Coronary artery (tissue), 2 donors: ENCODE measurements at regions not wholly inside any gene's neighbourhood (a gene's known extent, or its start where the extent isn't known, plus 50 kb on each side); places are given as distances from the start of the nearest gene placed in this dataset.

Source experiments
- DNase-seq: peaks from one replicate; pipeline ENCODE4 v3.0.0-alpha.2; 2017; ENCODE audit warnings: low spot score
- H3K27ac ChIP-seq, 2 donors: fragments of 200-600 bp; sonication (generic); one replicate each; pipeline ENCODE4 v1.5.1; 2016 to 2019
- H3K4me3 ChIP-seq: fragments of 200-600 bp; sonication (generic); 2 replicates; pipeline ENCODE4 v1.5.1; 2016; ENCODE audit warnings: mild to moderate bottlenecking, moderate library complexity
- TF ChIP-seq, protein P1 (sequence below): fragments of 200-600 bp; sonication (generic); IDR thresholded peaks from one replicate; pipeline ENCODE4 v1.5.1; 2019; ENCODE audit warnings: antibody characterized with exemption

DNA sequence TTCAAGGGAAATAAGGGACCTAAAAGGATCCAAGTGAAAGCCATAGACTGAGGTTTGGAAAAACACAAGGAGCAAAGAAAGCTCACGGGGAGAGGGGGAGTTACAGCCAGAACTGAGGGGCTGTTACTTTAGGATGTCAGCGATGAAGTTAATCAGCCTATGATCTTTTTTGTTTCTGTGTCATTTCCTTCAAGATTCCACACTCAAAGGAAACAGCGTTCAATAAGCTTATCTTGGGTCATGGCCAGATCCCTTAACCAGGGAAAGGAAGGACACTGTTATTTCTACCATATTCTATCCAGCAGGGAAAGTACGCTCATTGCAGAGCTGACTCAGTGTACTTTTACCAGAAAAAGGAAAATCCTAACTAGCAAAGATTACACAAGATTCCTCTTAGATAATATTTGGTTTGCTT lies 132.8 kb downstream of the PFDN4 start:
- Histone ChIP-seq H3K4me3 (no peak overlapping the region), H3K27ac (peak overlapping the region in 1 of 2 donors; percentile 14)
- no peak for DNase-seq
- TF ChIP-seq, protein P1, sequence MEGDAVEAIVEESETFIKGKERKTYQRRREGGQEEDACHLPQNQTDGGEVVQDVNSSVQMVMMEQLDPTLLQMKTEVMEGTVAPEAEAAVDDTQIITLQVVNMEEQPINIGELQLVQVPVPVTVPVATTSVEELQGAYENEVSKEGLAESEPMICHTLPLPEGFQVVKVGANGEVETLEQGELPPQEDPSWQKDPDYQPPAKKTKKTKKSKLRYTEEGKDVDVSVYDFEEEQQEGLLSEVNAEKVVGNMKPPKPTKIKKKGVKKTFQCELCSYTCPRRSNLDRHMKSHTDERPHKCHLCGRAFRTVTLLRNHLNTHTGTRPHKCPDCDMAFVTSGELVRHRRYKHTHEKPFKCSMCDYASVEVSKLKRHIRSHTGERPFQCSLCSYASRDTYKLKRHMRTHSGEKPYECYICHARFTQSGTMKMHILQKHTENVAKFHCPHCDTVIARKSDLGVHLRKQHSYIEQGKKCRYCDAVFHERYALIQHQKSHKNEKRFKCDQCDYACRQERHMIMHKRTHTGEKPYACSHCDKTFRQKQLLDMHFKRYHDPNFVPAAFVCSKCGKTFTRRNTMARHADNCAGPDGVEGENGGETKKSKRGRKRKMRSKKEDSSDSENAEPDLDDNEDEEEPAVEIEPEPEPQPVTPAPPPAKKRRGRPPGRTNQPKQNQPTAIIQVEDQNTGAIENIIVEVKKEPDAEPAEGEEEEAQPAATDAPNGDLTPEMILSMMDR, result no peak

DNA sequence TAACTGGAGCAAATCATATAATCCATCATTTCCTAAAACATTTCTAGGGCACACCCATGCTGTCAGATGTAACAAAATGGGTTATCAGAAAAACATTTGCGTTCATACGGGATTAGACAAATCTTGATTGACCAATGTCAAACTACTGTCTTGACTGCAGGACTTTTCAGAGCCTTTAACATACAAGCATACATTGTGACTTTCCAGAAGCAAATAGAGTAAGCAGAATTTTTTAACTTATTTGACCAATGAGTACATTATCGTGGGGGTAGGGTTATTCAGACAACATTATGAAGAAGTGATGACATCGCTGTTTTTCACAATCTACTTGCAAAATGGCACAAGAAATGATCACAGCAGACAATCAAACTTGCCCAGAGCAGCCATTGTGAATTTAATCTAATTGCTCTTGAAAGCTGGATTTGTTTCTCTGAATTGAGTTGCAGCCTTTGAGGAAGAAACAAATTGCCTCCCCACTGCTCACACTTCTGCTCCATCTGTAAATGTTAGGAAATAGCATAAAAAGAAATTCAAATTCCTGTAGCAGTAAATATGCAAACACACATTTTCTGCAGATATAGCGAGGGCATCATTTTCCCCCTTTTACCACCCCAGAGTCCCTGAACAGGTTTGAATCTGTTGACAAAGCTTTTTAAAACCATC lies 133.0 kb upstream of the DOK5 start:
- no peak for DNase-seq
- Histone ChIP-seq H3K4me3 (no peak overlapping the region), H3K27ac (no peak overlapping the region)
- TF ChIP-seq, protein P1, result no peak

DNA sequence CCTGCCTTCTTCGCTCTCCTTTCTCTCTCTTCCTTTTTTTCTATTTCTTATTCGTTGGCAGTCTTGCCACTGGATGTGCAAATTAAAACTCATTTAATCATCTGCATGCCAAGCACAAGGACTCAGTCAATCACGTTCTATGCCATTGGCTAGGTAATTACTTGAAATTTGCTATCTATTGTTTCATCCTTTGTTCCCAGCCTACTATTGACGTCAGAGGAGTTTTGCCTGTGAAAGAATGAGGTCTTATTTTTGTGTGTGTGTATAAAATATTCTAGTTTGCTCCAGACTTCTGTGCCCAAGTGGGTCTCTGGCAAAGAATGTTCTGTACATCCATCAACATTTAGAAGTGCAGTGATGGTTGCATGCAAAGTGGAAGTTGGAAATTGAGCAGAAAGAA lies 132.3 kb upstream of the DOK5 start:
- H3K27ac ChIP-seq, result no peak overlapping the region
- no peak for DNase-seq
- no peak overlapping the region for H3K4me3 ChIP-seq
- TF ChIP-seq, protein P1, result no peak

DNA sequence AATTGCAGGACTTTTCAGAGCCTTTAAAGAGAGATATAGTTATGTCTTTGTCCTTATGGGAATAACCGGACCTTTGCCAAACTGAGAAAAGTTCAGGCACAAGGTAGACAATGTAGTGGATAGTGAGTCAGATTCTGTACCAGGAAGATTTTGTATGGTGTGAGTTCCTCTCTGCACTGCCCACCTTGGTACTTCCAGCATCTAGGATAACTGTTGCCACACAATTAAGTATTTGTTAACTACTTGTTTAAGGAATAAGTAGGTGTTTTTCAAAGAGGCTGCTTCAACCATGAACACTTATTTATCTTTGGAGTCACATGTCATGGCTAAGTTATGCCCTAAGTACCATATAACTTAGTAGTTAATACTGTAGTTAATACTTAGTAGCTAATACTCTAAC lies 131.8 kb upstream of the DOK5 start:
- no peak overlapping the region for H3K4me3 ChIP-seq
- no peak overlapping the region for H3K27ac ChIP-seq
- TF ChIP-seq, protein P1, result no peak
- no peak for DNase-seq

DNA sequence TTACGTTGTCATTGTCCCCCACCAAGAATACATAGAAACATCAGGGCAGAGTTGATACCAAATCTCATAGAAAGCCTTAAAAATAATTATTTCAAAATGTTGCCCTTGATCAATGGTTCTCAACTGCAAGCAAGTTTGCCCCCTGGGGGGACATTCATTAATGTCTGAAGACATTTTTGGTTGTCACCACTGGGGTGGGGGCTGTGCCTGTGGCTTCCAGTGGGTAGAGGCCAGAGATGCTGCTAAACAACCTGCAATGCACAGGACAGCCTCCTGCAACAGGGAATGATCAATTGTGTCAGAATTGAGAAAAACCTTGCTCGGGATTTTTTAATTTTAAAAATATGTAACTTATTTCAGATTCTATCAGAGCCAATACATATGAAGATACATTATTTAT lies 130.6 kb upstream of the DOK5 start:
- TF ChIP-seq, protein P1, result no peak
- H3K27ac ChIP-seq, result no peak overlapping the region

DNA sequence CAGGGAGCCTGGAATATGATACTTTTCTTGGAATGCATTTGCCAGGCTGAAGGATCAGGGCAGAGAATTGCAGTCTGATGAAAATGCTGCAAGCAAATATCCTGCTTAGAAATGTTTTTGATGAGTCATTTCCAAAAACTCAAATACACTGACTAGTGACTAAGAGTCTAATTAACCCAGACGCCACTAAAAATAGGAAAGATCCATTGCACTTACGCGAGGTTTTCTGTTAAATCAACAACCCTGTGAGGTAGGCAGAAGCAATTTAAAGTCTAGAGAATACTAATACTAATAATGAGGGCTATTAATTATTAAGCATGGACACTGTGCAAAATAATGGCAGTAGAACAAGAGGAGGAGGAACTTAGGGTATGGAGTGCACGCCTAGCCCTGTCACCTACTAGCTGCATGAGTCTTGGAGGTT lies 130.1 kb upstream of the DOK5 start:
- no peak overlapping the region for H3K27ac ChIP-seq
- no peak overlapping the region for H3K4me3 ChIP-seq
- TF ChIP-seq, protein P1, result no peak
- no peak for DNase-seq

More for the DNA sequence above, 130.6 kb upstream of the DOK5 start:
- no peak for DNase-seq
- no peak overlapping the region for H3K4me3 ChIP-seq

DNA sequence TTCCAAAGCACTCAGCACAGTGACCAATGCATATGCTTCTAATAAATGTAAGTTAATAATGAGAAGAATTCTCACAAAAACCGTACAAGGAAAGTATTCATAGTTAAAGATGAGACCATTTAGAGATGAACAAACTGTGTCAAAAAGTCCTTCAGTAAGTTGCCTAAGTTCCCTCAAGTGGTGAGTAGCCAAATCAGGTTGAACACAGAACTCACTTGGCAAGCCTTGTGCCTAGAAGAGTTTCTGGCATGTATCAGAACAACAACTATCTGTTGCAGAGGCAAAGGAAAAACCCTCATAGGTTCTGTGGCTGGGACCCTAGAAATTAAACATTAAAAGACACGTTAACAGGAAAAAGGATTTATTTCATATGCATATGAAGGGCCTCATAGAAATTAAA lies 129.6 kb upstream of the DOK5 start:
- Histone ChIP-seq H3K4me3 (no peak overlapping the region), H3K27ac (no peak overlapping the region)
- TF ChIP-seq, protein P1, result no peak
- DNase-seq, result no peak
